ENCODE measurements at regions not wholly inside any gene's neighbourhood (a gene's known extent, or its start where the extent isn't known, plus 50 kb on each side); places are given as distances from the start of the nearest gene placed in this dataset.

GRCh38 chr22:27212617-27213177, 555.3 kb downstream of the MIAT start:
- DNase-seq = peak; percentile 26

GRCh38 chr22:27213294-27213693, 555.9 kb downstream of the MIAT start:
- DNase-seq = no peak

- no peak for DNase-seq
These were observed 556.6 kb downstream of the MIAT start for GRCh38 chr22:27213766-27214581.

GRCh38 chr22:27214691-27215090, 557.3 kb downstream of the MIAT start:
- no peak for DNase-seq

GRCh38 chr22:27215871-27216270, 558.5 kb downstream of the MIAT start:
- no peak for DNase-seq

- DNase-seq = no peak
These were observed 559.1 kb downstream of the MIAT start for GRCh38 chr22:27216444-27216843.

GRCh38 chr22:27217154-27217553, 559.8 kb downstream of the MIAT start:
- DNase-seq = no peak

- no peak for DNase-seq
These were observed 560.9 kb downstream of the MIAT start for GRCh38 chr22:27218012-27218920.

GRCh38 chr22:27219036-27219435, 561.6 kb downstream of the MIAT start:
- DNase-seq = no peak

GRCh38 chr22:27220339-27220738, 563.0 kb downstream of the MIAT start:
- no peak for DNase-seq

GRCh38 chr22:27222178-27222577, 564.8 kb downstream of the MIAT start:
- no peak for DNase-seq

- DNase-seq = no peak
These were observed 566.2 kb downstream of the MIAT start for GRCh38 chr22:27223317-27224177.

- no peak for DNase-seq
These were observed 567.3 kb downstream of the MIAT start for GRCh38 chr22:27224485-27225374.

GRCh38 chr22:27226666-27227065, 569.3 kb downstream of the MIAT start:
- DNase-seq = no peak

- DNase-seq = no peak
These were observed 571.4 kb downstream of the MIAT start for GRCh38 chr22:27228771-27229170.

GRCh38 chr22:27230189-27230588, 571.4 kb downstream of the MN1 start:
- DNase-seq = no peak

GRCh38 chr22:27231266-27231665, 570.3 kb downstream of the MN1 start:
- DNase-seq = no peak

GRCh38 chr22:27232077-27232476, 569.5 kb downstream of the MN1 start:
- no peak for DNase-seq

GRCh38 chr22:27237080-27237741, 564.3 kb downstream of the MN1 start:
- DNase-seq = no peak

GRCh38 chr22:27238935-27239510, 562.5 kb downstream of the MN1 start:
- no peak for DNase-seq

GRCh38 chr22:27239520-27239919, 562.0 kb downstream of the MN1 start:
- DNase-seq = no peak
